K562 (cell line): ENCODE measurements at regions not wholly inside any gene's neighbourhood (a gene's known extent, or its start where the extent isn't known, plus 50 kb on each side); places are given as distances from the start of the nearest gene placed in this dataset.
"Not testable (repeated sequence)": the region's sequence is repeated elsewhere in the genome, so short reads cannot be mapped to it uniquely, and the experiment has no call there.

ENCODE experiments used
- CBX8 ChIP-seq: fragments of 200-600 bp; sonication (generic); IDR thresholded peaks from 2 replicates; pipeline ENCODE4 v1.6.1; 2012; ENCODE audit warnings: borderline replicate concordance, mixed run types, low read depth, mild to moderate bottlenecking, moderate library complexity, mixed read lengths, low read length, control low read depth, inconsistent platforms; ENCODE audit not compliant: poor library complexity, severe bottlenecking; ENCODE audit errors: extremely low read depth
- CTBP1 ChIP-seq: fragments of 450-650 bp; IDR thresholded peaks from 2 replicates; pipeline ENCODE4 v1.6.1; 2016; ENCODE audit warnings: borderline replicate concordance
- TAF1 ChIP-seq: IDR thresholded peaks from 2 replicates; pipeline ENCODE4 v1.6.1; 2011; ENCODE audit warnings: mild to moderate bottlenecking, low read length, moderate library complexity; ENCODE audit not compliant: insufficient read depth, control insufficient read depth, severe bottlenecking; ENCODE audit errors: extremely low read depth
- TCF3 ChIP-seq: sonication (generic); formaldehyde crosslinking; IDR thresholded peaks from 2 replicates; pipeline ENCODE4 v1.4.0; 2020; ENCODE audit warnings: mild to moderate bottlenecking, missing genetic modification reagents
- ZNF436 ChIP-seq: fragments of 250-450, 450-650 bp; sonication (Bioruptor Pico); formaldehyde crosslinking; IDR thresholded peaks from 2 replicates; pipeline ENCODE4 v1.7.0; 2020; ENCODE audit warnings: mild to moderate bottlenecking
- TF ChIP-seq, protein P1 (sequence below), 3 experiments: IDR thresholded peaks in 2 of 3; conservative IDR thresholded peaks in 1 of 3; 2 replicates each; pipeline ENCODE4 v1.5.1; 2011 to 2012; ENCODE audit warnings: low read length in 3 of 3, mild to moderate bottlenecking in 3 of 3, control low read depth in 2 of 3, improper control_type of control experiment in 1 of 3, inconsistent platforms in 1 of 3, low read depth in 1 of 3, mixed read lengths in 1 of 3, moderate library complexity in 1 of 3; ENCODE audit not compliant: insufficient read depth in 2 of 3

- TF ChIP-seq CBX8; CTBP1; TAF1; TCF3 (CRISPR knock-in tag); ZNF436 (CRISPR knock-in tag): not testable (repeated sequence)
- TF ChIP-seq, protein P1, sequence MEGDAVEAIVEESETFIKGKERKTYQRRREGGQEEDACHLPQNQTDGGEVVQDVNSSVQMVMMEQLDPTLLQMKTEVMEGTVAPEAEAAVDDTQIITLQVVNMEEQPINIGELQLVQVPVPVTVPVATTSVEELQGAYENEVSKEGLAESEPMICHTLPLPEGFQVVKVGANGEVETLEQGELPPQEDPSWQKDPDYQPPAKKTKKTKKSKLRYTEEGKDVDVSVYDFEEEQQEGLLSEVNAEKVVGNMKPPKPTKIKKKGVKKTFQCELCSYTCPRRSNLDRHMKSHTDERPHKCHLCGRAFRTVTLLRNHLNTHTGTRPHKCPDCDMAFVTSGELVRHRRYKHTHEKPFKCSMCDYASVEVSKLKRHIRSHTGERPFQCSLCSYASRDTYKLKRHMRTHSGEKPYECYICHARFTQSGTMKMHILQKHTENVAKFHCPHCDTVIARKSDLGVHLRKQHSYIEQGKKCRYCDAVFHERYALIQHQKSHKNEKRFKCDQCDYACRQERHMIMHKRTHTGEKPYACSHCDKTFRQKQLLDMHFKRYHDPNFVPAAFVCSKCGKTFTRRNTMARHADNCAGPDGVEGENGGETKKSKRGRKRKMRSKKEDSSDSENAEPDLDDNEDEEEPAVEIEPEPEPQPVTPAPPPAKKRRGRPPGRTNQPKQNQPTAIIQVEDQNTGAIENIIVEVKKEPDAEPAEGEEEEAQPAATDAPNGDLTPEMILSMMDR (IDR thresholded peaks at IDR 0.05 in 2 of 3, conservative IDR thresholded peaks at IDR 0.05 in 1 of 3; ENCODE audit: insufficient read depth in 2 of 3, low read depth in 1 of 3, low read length in 3 of 3): not testable (repeated sequence)
Measured at GRCh38 chr15:24518772-24519171, 156.8 kb upstream of the NPAP1 start.
